ENCODE measurements at regions not wholly inside any gene's neighbourhood (a gene's known extent, or its start where the extent isn't known, plus 50 kb on each side); places are given as distances from the start of the nearest gene placed in this dataset.

DNA sequence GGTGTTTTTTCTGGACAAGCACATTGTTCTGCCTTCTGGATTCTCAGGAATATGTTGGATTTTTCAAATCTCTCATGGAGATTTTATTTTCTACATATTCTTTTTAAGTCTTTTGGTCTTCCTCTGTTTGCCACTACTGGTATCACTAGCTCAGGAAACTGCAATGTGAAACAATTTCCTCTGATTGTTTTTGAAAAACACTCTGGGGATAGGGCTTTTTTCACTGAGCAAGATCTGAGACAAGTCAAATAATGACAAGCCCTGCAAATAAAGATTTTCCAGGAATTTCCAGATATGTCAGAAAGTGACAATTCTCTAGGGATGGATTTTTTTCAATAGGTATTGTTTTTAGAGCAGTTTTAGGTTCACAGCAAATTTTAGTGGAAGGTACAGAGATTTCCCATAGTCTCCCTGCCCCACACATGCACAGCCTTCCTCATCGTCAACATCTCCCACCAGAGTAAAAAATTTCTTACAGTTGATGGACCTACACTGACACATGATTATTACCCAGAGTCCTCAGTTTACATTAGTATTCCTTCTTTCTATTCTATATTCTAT lies 86.9 kb upstream of the TMEM161B start:
- in situ Hi-C loops (cut with MboI; ENCODE audit: low pct_unique_long_range_greater_than_20kb in 2 of 9, low sequenced_read_pairs in 9 of 9, unreplicated experiment in 9 of 9): no loop called here
- no peak overlapping the region for H3K4me3 ChIP-seq
- ATAC-seq (replicated peaks in 6 of 8): no peak
- H3K4me1 ChIP-seq (replicated peaks in 1 of 2): no peaks in the 10 kb centered on the region
- no peak overlapping the region for H3K27ac ChIP-seq
- WGBS, 10 experiments: 13 to 100% (median 100%) methylated on average over 1 of the region's 1 CpG; no CpG with 5 or more reads in 1 of the 10 experiments

DNA sequence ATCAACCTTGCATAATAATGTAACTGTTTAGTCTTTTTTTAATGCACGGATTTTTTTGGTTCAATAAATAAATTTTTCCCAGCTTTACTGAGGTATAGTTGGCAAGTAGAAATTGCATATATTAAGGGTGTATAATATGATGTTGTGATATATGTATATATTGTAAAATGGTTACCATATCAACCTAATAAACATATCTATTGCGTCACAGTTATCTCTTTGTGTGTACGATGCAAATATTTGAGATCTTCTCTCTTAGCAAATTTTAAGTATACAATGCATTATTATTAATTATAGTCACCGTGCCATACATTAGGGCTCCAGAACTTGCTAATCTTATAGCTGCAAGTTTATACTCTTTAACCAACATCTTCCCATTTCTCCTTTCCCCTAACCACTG lies 57.2 kb upstream of the TMEM161B start:
- 45 to 100% (median 79%) methylated on average over 2 to 4 of the region's 4 CpGs for WGBS, 10 experiments
- H3K27ac ChIP-seq: no peak overlapping the region
- H3K4me3 ChIP-seq: no peak overlapping the region
- in situ Hi-C loops (cut with MboI; ENCODE audit: low pct_unique_long_range_greater_than_20kb in 2 of 9, low sequenced_read_pairs in 9 of 9, unreplicated experiment in 9 of 9): no loop called here
- no peaks in the 10 kb centered on the region for H3K4me1 ChIP-seq (replicated peaks in 1 of 2)
- no peak for ATAC-seq (replicated peaks in 6 of 8)

DNA sequence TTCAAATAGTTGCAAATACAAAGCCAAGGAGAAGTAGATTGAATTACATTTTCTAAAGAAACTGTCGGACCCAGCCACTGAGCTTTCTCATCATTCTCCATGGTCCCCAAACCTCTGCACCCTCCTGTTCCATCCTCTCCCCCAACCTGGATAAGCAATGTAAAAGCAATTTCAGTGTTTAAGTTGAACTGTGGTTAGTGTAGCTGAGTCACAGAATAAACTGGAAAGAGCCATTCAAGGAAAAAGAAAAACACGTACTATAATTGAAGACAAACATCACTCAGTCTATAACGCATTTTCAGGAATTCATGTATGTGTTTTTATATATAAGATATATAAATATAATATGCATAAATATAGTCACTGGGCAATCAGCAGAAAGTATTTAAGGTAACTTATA lies 54.1 kb upstream of the TMEM161B start:
- in situ Hi-C loops (cut with MboI; ENCODE audit: low pct_unique_long_range_greater_than_20kb in 2 of 9, low sequenced_read_pairs in 9 of 9, unreplicated experiment in 9 of 9): no loop called here
- no peak for ATAC-seq (replicated peaks in 6 of 8)
- no peak overlapping the region for H3K4me3 ChIP-seq
- no peaks in the 10 kb centered on the region for H3K4me1 ChIP-seq (replicated peaks in 1 of 2)
- 53 to 100% (median 87%) methylated on average over 1 to 3 of the region's 3 CpGs for WGBS, 10 experiments
- H3K27ac ChIP-seq: no peak overlapping the region

All from motor neuron (in vitro differentiated cells).